HepG2 (cell line): ENCODE measurements at regions not wholly inside any gene's neighbourhood (a gene's known extent, or its start where the extent isn't known, plus 50 kb on each side); places are given as distances from the start of the nearest gene placed in this dataset.

Experiments
- ATAC-seq: fragments of 200-7000 bp; cut with Tn5 transposase; 3 replicates; pipeline ENCODE4 v1.9.1; 2020; ENCODE audit warnings: mild to moderate bottlenecking, moderate library complexity
- BruUV-seq: library from RNA; stranded (reverse); fragments of 400-500 nt; replicated peaks from 2 replicates; lab custom pipeline; 2021; lab: Mats Ljungman, UMichigan
- CTCF ChIA-PET: fragments of 300-600 bp; formaldehyde crosslinking; extraction: SDS; loops from one replicate; lab custom pipeline; 2021; ENCODE audit warnings: low total read pairs, inconsistent platforms, low intra/inter-chr PET ratio; lab: Yijun Ruan, JAX
- POLR2A ChIA-PET: fragments of 350-600 bp; sonication (Branson Sonifier 250); formaldehyde crosslinking; loops from one replicate; lab custom pipeline; 2020; ENCODE audit warnings: antibody characterized with exemption, inconsistent platforms; lab: Yijun Ruan, JAX
- DNase-seq: peaks from one replicate; pipeline ENCODE4 v3.0.0-alpha.2; 2015; ENCODE audit warnings: low spot score
- FAIRE-seq: peaks from 3 replicates; lab custom pipeline; 2011; peaks lifted over from hg19 to GRCh38; lab: Jason Lieb, UNC
- H2AFZ ChIP-seq: one replicate; pipeline ENCODE4 v1.6.1; 2011; ENCODE audit warnings: low read length, inconsistent platforms
- H3K27ac ChIP-seq: fragments of 300-600 bp; 3 replicates; pipeline ENCODE4 v1.8.0; 2011; ENCODE audit warnings: mixed run types, mild to moderate bottlenecking, mixed read lengths, low read length, inconsistent platforms; ENCODE audit not compliant: insufficient read depth; ENCODE audit errors: extremely low read length
- H3K27me3 ChIP-seq, 2 experiments: fragments of 200-600 bp in 1 of 2; 2 replicates in 1 of 2; 3 replicates in 1 of 2; pipeline versions ENCODE4 v1.6.0 to v1.8.0; 2011; ENCODE audit warnings: low read length in 2 of 2, mild to moderate bottlenecking in 2 of 2, moderate library complexity in 2 of 2, inconsistent platforms in 1 of 2; ENCODE audit not compliant: insufficient read depth in 2 of 2, control insufficient read depth in 1 of 2
- H3K36me3 ChIP-seq, 2 experiments: fragments of 200-600 bp in 1 of 2; replicated peaks in 1 of 2; 2 replicates in 1 of 2; 3 replicates in 1 of 2; pipeline versions ENCODE4 v1.5.1 to v1.8.0; 2011; ENCODE audit warnings: low read length in 2 of 2, inconsistent platforms in 1 of 2; ENCODE audit not compliant: insufficient read depth in 2 of 2, control insufficient read depth in 1 of 2
- H3K4me1 ChIP-seq: 2 replicates; pipeline ENCODE4 v1.5.1; 2012; ENCODE audit warnings: low read length, inconsistent platforms; ENCODE audit not compliant: insufficient read depth
- H3K4me2 ChIP-seq: 2 replicates; pipeline ENCODE4 v1.6.0; 2011; ENCODE audit warnings: low read depth, low read length, inconsistent platforms
- H3K4me3 ChIP-seq, 3 experiments: fragments of 200-600 bp in 1 of 3; sonication (generic), shearing (Covaris generic) in 1 of 3; replicated peaks in 1 of 3; 2 replicates each; pipeline ENCODE4 v1.5.1; 2011 to 2016; ENCODE audit warnings: low read length in 3 of 3, inconsistent platforms in 2 of 3, low read depth in 2 of 3, mild to moderate bottlenecking in 2 of 3, control low read depth in 1 of 3, mixed read lengths in 1 of 3; ENCODE audit not compliant: insufficient read depth in 1 of 3
- H3K79me2 ChIP-seq: one replicate; pipeline ENCODE4 v1.6.1; 2011; ENCODE audit warnings: low read length, inconsistent platforms; ENCODE audit not compliant: insufficient read depth
- H3K9ac ChIP-seq: 2 replicates; pipeline ENCODE4 v1.6.0; 2011; ENCODE audit warnings: mild to moderate bottlenecking, low read depth, low read length, inconsistent platforms; ENCODE audit not compliant: insufficient read depth
- H3K9me3 ChIP-seq: 2 replicates; pipeline ENCODE4 v1.5.1; 2012; ENCODE audit warnings: mild to moderate bottlenecking, low read length
- H4K20me1 ChIP-seq: 2 replicates; pipeline ENCODE4 v1.6.0; 2011; ENCODE audit warnings: inconsistent platforms, mild to moderate bottlenecking, low read length, moderate library complexity; ENCODE audit not compliant: insufficient read depth
- ATF7 ChIP-seq, 2 experiments: fragments of 450-650 bp in 1 of 2; sonication (generic) in 1 of 2; formaldehyde crosslinking in 1 of 2; IDR thresholded peaks; 2 replicates each; pipeline versions ENCODE4 v1.4.0 to v1.6.1; 2016 to 2020; ENCODE audit warnings: antibody characterized with exemption in 1 of 2, mild to moderate bottlenecking in 1 of 2, missing genetic modification reagents in 1 of 2
- ETS1 ChIP-seq: sonication (generic); formaldehyde crosslinking; IDR thresholded peaks from 2 replicates; pipeline ENCODE4 v1.4.0; 2020; ENCODE audit warnings: missing genetic modification reagents
- HNF1B ChIP-seq: sonication (generic); formaldehyde crosslinking; IDR thresholded peaks from 2 replicates; pipeline ENCODE4 v1.5.1; 2020; ENCODE audit warnings: mild to moderate bottlenecking, moderate library complexity, missing genetic modification reagents
- KDM5B ChIP-seq: sonication (generic); formaldehyde crosslinking; IDR thresholded peaks from 2 replicates; pipeline ENCODE4 v1.4.0; 2020; ENCODE audit warnings: missing genetic modification reagents, mild to moderate bottlenecking, borderline replicate concordance
- KLF13 ChIP-seq: sonication (generic); formaldehyde crosslinking; IDR thresholded peaks from 2 replicates; pipeline ENCODE4 v1.4.0; 2020; ENCODE audit warnings: mild to moderate bottlenecking, missing genetic modification reagents
- LBX2 ChIP-seq: sonication (generic); formaldehyde crosslinking; IDR thresholded peaks from 2 replicates; pipeline ENCODE4 v1.5.0; 2020; ENCODE audit warnings: missing genetic modification reagents, mild to moderate bottlenecking, borderline replicate concordance
- LCORL ChIP-seq, 2 experiments: fragments of 450-650 bp in 1 of 2; sonication (generic) in 1 of 2; formaldehyde crosslinking in 1 of 2; IDR thresholded peaks; 2 replicates each; pipeline versions ENCODE4 v1.5.0 to v1.6.1; 2017 to 2020; ENCODE audit warnings: antibody characterized with exemption in 1 of 2, missing genetic modification reagents in 1 of 2
- MXI1 ChIP-seq: IDR thresholded peaks from 3 replicates; pipeline ENCODE4 v1.6.1; 2012; ENCODE audit warnings: low read depth, low read length, inconsistent platforms, borderline replicate concordance
- NCOA5 ChIP-seq: sonication (generic); formaldehyde crosslinking; IDR thresholded peaks from 2 replicates; pipeline ENCODE4 v1.4.0; 2020; ENCODE audit warnings: missing genetic modification reagents
- SALL1 ChIP-seq: sonication (generic); formaldehyde crosslinking; IDR thresholded peaks from 2 replicates; pipeline ENCODE4 v1.8.0; 2022; ENCODE audit warnings: mild to moderate bottlenecking, missing genetic modification reagents
- TMF1 ChIP-seq: sonication (generic); formaldehyde crosslinking; IDR thresholded peaks from 2 replicates; pipeline ENCODE4 v1.8.1; 2022; ENCODE audit warnings: low read depth, missing genetic modification reagents
- ZBTB1 ChIP-seq: sonication (generic); formaldehyde crosslinking; IDR thresholded peaks from 2 replicates; pipeline ENCODE4 v1.4.0; 2020; ENCODE audit warnings: missing genetic modification reagents, borderline replicate concordance
- ZFP62 ChIP-seq: sonication (generic); formaldehyde crosslinking; IDR thresholded peaks from 2 replicates; pipeline ENCODE4 v1.4.0; 2020; ENCODE audit warnings: missing genetic modification reagents
- ZNF557 ChIP-seq: sonication (generic); formaldehyde crosslinking; IDR thresholded peaks from 2 replicates; pipeline ENCODE4 v1.4.0; 2020; ENCODE audit warnings: missing genetic modification reagents
- ZNF570 ChIP-seq: sonication (generic); formaldehyde crosslinking; IDR thresholded peaks from 2 replicates; pipeline ENCODE4 v1.4.0; 2020; ENCODE audit warnings: mild to moderate bottlenecking, missing genetic modification reagents, borderline replicate concordance
- ZNF589 ChIP-seq: sonication (generic); formaldehyde crosslinking; conservative IDR thresholded peaks from 2 replicates; pipeline ENCODE4 v1.8.0; 2022; ENCODE audit warnings: mild to moderate bottlenecking, moderate library complexity, missing genetic modification reagents
- ZNF614 ChIP-seq: IDR thresholded peaks from 2 replicates; pipeline ENCODE4 v1.6.1; 2018; ENCODE audit warnings: missing biosample characterization, missing genetic modification reagents, inconsistent platforms, borderline replicate concordance
- ZNF773 ChIP-seq: sonication (generic); formaldehyde crosslinking; IDR thresholded peaks from 2 replicates; pipeline ENCODE4 v1.4.0; 2020; ENCODE audit warnings: missing genetic modification reagents, borderline replicate concordance
- ZNF780A ChIP-seq: sonication (generic); formaldehyde crosslinking; IDR thresholded peaks from 2 replicates; pipeline ENCODE4 v1.8.0; 2022; ENCODE audit warnings: mild to moderate bottlenecking, missing genetic modification reagents, moderate library complexity
- ZSCAN20 ChIP-seq: sonication (generic); formaldehyde crosslinking; IDR thresholded peaks from 2 replicates; pipeline ENCODE4 v1.4.0; 2020; ENCODE audit warnings: missing genetic modification reagents, mild to moderate bottlenecking, borderline replicate concordance
- WGBS: methylation state at CpG from one replicate; pipeline ENCODE4 v1.1.6; 2017; ENCODE audit warnings: low lambda C conversion rate; 5-methylcytosine and 5-hydroxymethylcytosine counted together
- in situ Hi-C: cut with HindIII; loops from 2 replicates; pipeline ENCODE4 v1.10.0; 2017; ENCODE audit warnings: low pct_unique_long_range_greater_than_20kb; ENCODE audit not compliant: extremely low pct_ligation_motif_present
- intact Hi-C: fragments of 100-400 bp; cut with micrococcal nuclease; formaldehyde crosslinking; loops from one replicate; pipeline ENCODE4 v1.10.0; 2022; ENCODE audit not compliant: unreplicated experiment

- TF ChIP-seq ATF7 (IDR thresholded peaks at IDR 0.05) (no peak), ATF7 (CRISPR knock-in tag; IDR thresholded peaks at IDR 0.05) (no peak), ZSCAN20 (CRISPR knock-in tag) (no peak), NCOA5 (CRISPR knock-in tag) (no peak)
Measured at GRCh38 chr6:134605034-134605433, 287.1 kb upstream of the SGK1 start (continued).

- Histone ChIP-seq H3K27me3 (0 out of 5 replicates have a peak, but pooled peaks cover 0 to 5% of the 10 kb centered on the region in 2 experiments), H4K20me1 (no peaks in the 10 kb centered on the region), H3K4me1 (no peaks in the 10 kb centered on the region), H3K79me2 (no peaks in the 10 kb centered on the region), H3K36me3 (no peaks in the 10 kb centered on the region), H2AFZ (no peak overlapping the region), H3K9ac (no peak overlapping the region), H3K4me2 (no peak overlapping the region), H3K4me3 (no peak overlapping the region), H3K27ac (no peak overlapping the region), H3K9me3 (no peaks in the 10 kb centered on the region)
- intact Hi-C loops (no loop called here), in situ Hi-C loops (no loop called here)
- no TSS peak for BruUV-seq
- WGBS, result 8% methylated on average over 7 of the region's 20 CpGs
- TF ChIP-seq ZBTB1 (CRISPR knock-in tag), result no peak
- no peak for TF ChIP-seq ZNF589 (CRISPR knock-in tag)
- no peak for TF ChIP-seq ETS1 (CRISPR knock-in tag)
- TF ChIP-seq ZNF570 (CRISPR knock-in tag), result no peak
- TF ChIP-seq LCORL (IDR thresholded peaks at IDR 0.05), result no peak
- TF ChIP-seq LCORL (CRISPR knock-in tag; IDR thresholded peaks at IDR 0.05), result no peak
- no peak for TF ChIP-seq KLF13 (CRISPR knock-in tag)
- TF ChIP-seq ZNF557 (CRISPR knock-in tag), result no peak
- TF ChIP-seq ZNF773, result no peak
- no peak for TF ChIP-seq ZNF780A (CRISPR knock-in tag)
- no peak for TF ChIP-seq SALL1 (CRISPR knock-in tag)
- no peak for TF ChIP-seq TMF1 (CRISPR knock-in tag)
- TF ChIP-seq ZFP62 (CRISPR knock-in tag), result no peak
- no peak for TF ChIP-seq HNF1B (CRISPR knock-in tag)
- TF ChIP-seq KDM5B, result no peak
- no peak for TF ChIP-seq MXI1
- TF ChIP-seq ZNF614, result no peak
- TF ChIP-seq LBX2 (CRISPR knock-in tag), result no peak
- no peak; the same call in 2 of the 3 replicates for ATAC-seq
- FAIRE-seq, result no peak
- ChIA-PET CTCF (no interaction called here), POLR2A (no interaction called here)
- DNase-seq, result no peak
Measured at GRCh38 chr6:134604014-134604676, 286.2 kb upstream of the SGK1 start.
